HG03025 (cell line): ENCODE measurements at regions not wholly inside any gene's neighbourhood (a gene's known extent, or its start where the extent isn't known, plus 50 kb on each side); places are given as distances from the start of the nearest gene placed in this dataset.
"Not testable (repeated sequence)": the region's sequence is repeated elsewhere in the genome, so short reads cannot be mapped to it uniquely, and the experiment has no call there.

Experiments
- ATAC-seq: cut with Tn5 transposase; IDR thresholded peaks from one replicate; pipeline ENCODE4 v1.9.1; 2021; ENCODE audit warnings: mild to moderate bottlenecking, moderate library complexity; ENCODE audit not compliant: unreplicated experiment, low FRiP score

DNA sequence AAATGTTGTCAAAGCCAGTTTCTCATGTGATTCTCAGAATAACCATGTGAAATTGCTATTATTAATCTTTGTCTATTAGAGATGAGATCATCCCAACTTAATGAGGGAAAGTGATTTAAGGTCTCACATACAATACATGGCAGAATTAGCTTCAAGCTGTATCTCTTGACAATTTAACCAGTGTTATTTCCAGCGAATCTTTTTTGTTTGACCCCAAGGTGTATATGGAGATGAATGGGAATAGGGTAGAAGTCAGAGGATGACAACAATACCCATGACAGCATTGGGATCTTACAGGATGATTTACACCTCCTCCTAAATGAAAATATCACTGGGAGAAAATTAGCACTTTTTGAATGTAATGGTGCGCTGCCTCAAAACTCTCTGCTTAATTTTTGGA, 290.8 kb upstream of the LUZP2 start:
- ATAC-seq = no peak

DNA sequence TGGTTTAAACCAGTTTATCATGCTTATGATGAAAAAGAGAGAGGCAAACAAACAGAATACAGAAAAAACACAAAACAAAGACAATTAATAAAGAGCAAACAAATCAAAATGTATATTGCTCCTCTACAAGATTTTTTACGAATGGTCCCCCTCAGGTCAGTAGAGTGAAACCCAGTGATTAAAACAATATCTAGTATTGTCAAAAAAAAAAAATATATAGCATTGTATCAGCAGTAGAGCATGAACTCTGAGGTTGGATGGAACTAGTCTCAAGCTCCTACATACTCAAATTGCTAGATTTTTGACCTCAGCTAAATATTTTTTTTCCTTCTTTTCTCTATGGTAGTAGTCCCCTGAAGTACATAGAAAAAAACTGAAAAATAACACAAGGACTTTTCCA, 290.3 kb upstream of the LUZP2 start:
- ATAC-seq = no peak

- no peak for ATAC-seq
Measured at GRCh38 chr11:24216488-24216887, 280.4 kb upstream of the LUZP2 start.

- ATAC-seq = not testable (repeated sequence)
Measured at GRCh38 chr11:24217319-24217718, 279.5 kb upstream of the LUZP2 start.

DNA sequence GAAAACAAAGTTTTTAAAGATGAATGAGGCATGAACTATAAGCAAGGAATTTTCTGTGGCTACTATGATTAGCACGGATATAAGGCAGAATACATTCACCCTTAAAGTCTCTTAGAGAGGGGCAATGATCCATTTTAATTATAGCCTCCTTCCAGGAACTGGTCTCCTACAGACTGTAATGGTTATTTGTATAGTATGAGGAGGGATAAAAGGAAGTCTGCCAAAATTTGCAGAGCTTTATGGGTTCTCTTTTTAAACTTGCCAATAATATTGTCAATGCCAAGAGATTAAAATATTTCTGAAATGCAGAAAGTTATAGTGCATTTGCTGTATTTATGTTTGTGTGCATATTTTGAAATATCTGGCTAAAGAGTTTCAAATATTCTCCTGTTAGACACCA, 271.4 kb upstream of the LUZP2 start:
- no peak for ATAC-seq

DNA sequence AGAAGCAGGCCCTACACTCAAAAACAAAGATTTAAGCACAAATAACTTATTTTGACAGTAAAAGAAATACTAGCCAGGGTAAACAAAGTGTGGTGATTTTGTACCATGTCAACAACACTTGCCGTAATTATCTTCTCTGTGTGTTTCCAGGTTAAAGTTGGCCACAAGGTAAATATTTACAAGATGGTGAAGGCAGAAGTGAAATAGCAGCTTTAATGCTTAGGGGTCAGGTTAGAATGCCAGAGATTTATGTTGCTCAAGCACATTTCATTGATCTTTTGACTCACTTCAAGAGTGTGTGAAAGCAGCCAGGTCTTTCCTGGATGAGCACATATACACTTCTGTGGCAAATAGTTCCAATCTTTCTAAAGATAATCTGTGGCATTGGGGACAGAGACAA, 270.2 kb upstream of the LUZP2 start:
- no peak for ATAC-seq

DNA sequence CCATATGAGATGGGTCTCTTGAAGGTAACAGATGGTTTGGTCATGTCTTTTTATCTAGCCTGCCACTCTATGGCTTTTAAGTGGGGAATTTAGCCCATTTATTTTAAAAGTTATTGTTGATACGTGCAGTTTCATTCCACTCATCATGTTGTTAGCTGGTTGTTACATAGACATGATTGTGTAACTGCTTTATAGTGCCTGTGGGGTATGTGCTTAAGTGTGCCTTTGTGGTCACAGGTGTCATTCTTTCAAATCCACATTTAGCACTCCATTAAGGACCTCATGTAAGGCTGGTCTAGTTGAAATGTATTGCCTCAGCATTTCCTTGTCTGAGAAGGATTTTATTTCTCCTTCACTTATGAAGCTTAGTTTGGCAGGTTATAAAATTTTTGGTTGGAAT, 263.8 kb upstream of the LUZP2 start:
- ATAC-seq = no peak

GRCh38 chr11:24234822-24235508, 261.9 kb upstream of the LUZP2 start:
- ATAC-seq = no peak

DNA sequence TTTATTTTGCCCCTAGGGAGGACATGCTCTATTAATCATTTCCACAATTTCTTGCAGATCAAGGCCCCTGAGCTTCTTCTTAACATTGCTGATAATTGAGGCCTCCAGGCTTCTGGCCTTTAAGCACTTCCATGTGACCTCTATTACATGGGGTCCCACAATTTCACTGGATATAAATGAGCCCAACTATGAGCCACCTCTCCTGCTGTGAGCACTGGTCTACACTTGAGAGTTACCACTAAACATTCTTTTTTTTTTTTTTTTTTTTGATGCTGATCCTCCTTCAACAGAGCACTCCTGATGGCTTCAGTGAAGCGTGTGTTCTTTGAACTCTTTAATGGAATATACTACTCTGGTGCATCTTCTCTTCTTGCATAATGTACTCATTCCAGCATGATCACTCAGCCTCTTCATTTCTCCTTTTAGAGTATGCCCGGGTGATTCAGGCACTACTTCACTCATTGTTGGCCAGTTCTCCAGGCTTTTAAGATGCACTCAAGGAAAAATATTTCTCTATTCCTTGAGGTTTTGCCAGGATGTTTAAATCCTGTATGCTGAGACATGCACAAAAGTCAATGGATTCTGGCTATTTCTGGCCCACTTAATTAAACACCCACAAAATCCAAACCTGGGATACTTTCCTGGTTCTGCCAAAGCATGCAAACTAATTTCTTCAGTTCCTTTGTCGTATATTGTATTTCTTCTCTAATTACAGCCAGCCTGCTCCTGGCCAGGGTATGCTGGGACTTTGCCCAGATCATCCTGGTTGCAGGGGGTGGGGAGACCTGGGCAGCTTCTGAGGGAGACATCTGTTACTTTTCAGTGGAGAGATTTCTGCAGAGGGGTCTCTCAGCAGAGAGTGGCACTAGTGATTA, 257.8 kb upstream of the LUZP2 start:
- ATAC-seq = no peak

- ATAC-seq = no peak
Measured at GRCh38 chr11:24239930-24240329, 256.9 kb upstream of the LUZP2 start.

DNA sequence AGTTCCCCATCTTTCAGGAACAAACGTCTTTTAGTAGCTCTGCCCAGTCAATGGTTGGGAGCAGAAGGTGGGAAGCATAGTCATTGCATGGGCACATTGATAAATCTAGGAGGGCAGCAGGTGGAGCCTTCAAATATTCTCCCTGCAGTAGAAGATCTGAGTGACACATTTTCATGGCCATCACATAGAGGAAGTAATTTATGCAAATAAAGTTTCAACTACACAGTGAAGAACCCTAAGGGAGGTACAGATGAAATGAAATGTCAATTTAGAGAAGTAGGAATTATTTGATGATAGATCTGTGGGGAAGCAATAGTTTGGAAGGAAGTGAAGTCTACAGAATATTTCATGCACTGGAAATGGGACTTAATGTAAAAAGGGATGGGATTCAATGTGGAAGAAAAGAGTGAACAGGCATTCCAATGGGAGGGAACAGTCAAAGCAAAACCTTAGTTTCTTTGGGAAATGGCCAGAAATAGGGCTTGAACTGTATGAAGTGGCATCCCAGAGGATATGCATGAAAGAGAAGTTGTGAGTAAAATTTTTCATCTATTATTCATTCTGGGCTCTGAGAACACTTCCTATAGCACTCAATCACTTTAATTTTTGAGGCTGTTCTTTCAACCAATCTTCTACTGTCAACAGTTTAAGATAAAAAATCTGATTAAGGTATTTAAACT, 256.2 kb upstream of the LUZP2 start:
- no peak for ATAC-seq

DNA sequence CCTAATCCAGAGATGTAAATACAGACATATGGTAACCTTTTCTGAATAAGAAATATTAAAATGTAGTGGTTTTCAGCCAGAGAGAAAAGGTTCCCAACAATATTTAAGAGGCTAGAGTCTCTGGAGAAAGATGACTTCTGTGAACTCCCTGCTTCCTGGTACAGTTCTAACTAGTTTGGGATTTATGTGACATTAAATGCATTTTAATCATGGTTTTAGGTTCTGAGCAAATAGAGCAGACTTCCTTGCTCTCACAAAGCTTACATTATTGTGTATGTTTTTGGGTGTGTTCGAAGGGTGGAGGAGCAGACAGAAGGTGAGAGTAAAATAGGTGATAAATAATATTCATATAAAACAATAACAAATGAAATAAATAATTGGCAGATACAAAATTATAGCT, 250.1 kb upstream of the LUZP2 start:
- no peak for ATAC-seq

DNA sequence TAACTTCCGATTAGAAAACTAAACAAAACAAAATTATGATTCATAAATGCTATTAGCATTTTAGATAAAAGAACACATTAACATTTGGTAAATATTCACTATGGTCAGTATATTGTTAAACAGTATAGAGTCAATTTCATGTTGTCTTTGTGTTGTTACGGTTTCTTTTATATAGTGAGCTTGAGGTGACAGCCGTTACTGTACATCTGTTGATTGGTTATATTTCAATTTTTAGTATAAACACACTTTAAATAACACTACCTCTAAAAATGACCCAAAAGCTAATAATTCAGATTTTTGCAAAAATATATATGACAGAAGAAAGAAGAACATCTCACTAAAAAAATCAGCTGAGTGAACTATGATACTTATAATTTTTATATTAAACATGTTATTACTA, 249.0 kb upstream of the LUZP2 start:
- no peak for ATAC-seq

- ATAC-seq = no peak
Measured at GRCh38 chr11:24249921-24250320, 246.9 kb upstream of the LUZP2 start.

DNA sequence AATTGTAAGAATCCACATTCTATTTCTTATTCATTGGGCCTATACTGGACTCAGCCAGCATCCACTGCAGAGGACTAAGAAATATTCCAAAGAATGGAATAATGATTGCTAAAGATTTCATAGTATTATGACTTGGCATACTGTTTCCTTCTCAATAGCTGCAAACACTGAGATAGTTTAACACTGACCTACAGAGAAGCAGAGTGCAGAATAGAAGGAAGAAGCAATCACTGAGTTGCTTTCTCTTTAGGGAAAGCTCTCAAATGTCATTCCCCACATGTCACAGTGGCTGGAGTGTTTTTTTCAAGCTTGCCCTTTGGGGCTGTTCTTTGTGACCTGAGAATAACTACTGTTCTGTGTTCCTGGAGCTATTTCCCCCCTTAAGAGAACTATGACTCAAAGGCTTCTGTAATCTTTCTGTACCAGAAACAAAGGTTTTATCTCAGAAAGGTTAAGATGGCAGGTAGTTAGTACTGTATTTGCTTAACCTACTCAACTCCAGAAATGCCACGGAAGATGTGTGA, 243.6 kb upstream of the LUZP2 start:
- ATAC-seq = no peak

GRCh38 chr11:24264868-24265267, 232.0 kb upstream of the LUZP2 start:
- ATAC-seq = no peak

DNA sequence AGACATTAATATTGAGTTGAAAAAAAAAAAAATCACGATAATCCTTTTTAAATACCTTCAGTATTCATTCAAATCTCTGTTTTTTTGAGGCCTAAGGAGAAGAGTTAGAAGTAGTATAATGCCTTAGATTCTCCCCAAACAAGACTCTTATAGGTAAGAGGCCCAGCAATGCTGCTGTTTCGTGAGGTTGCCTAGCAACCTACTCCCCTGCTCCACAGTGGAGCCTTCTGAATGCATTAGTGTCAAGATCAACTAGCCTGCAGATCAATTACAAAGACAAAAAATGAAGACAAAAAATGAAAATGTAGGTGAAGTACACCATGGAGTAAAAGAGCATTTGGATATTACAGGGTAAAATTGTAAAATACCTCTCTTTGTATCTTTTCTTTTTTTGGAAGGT, 229.8 kb upstream of the LUZP2 start:
- ATAC-seq = no peak

GRCh38 chr11:24271798-24272197, 225.1 kb upstream of the LUZP2 start:
- no peak for ATAC-seq

GRCh38 chr11:24274214-24274781, 222.6 kb upstream of the LUZP2 start:
- not testable (repeated sequence) for ATAC-seq

- no peak for ATAC-seq
Measured at GRCh38 chr11:24286238-24286637, 210.6 kb upstream of the LUZP2 start.

- no peak for ATAC-seq
Measured at GRCh38 chr11:24289301-24289700, 207.6 kb upstream of the LUZP2 start.
